ENCODE measurements at regions not wholly inside any gene's neighbourhood (a gene's known extent, or its start where the extent isn't known, plus 50 kb on each side); places are given as distances from the start of the nearest gene placed in this dataset.

DNA sequence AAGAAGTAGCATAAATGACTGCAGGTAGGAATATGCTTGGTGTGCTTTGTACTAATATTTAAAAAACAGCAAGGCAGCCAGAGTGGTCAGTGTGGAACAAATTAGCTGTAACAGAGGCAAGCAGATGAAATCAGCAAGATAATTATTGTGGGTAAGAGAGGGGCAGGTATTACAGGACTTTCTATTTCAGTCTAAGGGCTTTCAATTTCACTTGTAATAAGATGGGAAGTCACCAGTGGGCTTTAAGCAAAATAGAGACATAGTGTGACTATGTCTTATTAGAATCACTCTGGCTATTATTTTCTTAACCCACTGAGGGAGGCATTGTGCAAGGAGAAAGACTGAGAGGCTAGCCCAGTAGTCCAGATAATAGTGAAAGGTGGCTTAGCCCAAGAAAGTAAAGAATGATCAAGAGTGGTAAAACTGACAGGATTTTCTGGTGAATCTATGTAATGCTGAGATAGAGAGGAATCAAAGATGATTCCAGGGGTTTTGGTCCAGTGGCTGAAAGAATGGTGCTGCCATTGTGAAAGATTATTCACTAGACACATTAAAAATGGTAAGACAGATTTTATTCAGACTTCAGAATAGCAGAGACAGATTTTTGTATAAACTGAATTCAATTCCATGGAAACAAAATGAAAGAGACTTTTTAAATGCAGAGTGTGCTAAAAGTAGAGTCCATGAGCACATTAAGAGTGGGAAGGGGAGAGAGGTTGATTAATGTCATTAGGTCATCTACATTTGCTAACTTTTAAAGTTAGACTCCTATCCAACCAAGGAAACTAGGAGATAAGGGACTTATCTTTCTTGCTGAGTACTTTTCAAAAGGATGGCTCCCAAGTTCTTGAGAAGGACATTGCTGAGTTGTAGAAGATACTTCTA lies 1136.0 kb downstream of the HACE1 start:
- H3K4me1 ChIP-seq = no peaks in the 10 kb centered on the region
- DNase-seq = no peak
- no peaks in the 10 kb centered on the region for H3K9me3 ChIP-seq
- no peak for TF ChIP-seq POLR2A (IDR thresholded peaks at IDR 0.05)
- TF ChIP-seq, protein P1, sequence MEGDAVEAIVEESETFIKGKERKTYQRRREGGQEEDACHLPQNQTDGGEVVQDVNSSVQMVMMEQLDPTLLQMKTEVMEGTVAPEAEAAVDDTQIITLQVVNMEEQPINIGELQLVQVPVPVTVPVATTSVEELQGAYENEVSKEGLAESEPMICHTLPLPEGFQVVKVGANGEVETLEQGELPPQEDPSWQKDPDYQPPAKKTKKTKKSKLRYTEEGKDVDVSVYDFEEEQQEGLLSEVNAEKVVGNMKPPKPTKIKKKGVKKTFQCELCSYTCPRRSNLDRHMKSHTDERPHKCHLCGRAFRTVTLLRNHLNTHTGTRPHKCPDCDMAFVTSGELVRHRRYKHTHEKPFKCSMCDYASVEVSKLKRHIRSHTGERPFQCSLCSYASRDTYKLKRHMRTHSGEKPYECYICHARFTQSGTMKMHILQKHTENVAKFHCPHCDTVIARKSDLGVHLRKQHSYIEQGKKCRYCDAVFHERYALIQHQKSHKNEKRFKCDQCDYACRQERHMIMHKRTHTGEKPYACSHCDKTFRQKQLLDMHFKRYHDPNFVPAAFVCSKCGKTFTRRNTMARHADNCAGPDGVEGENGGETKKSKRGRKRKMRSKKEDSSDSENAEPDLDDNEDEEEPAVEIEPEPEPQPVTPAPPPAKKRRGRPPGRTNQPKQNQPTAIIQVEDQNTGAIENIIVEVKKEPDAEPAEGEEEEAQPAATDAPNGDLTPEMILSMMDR (IDR thresholded peaks at IDR 0.05) = no peak
- no peak overlapping the region for H3K27ac ChIP-seq
- no peaks in the 10 kb centered on the region for H3K27me3 ChIP-seq
- H3K4me3 ChIP-seq = no peak overlapping the region
- intact Hi-C loops (cut with DNase I) = no loop called here
- no peaks in the 10 kb centered on the region for H3K36me3 ChIP-seq

DNA sequence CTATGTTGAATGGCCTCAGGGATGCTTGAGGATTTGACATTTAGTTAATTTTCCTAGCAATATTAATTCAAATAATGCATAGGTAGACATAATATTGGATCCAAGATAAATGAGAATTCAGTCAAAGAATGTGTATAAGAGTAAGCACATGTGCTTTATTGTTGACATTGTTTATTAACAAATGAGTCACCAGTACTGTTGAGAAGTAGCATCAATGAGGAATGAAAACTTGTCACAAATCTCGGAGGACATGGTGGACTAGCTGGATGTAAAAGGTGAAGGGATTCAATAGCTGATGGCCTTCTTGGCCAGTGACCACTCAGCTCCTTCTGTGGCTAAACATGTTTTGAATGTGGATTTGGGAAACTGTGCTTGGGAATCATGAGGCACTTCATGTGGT lies 1137.0 kb downstream of the HACE1 start:
- no peak for DNase-seq
- Histone ChIP-seq H3K4me3 (no peak overlapping the region), H3K36me3 (no peaks in the 10 kb centered on the region), H3K27ac (no peak overlapping the region), H3K4me1 (no peaks in the 10 kb centered on the region), H3K27me3 (no peaks in the 10 kb centered on the region), H3K9me3 (no peaks in the 10 kb centered on the region)
- intact Hi-C loops (cut with DNase I) = no loop called here
- 46 to 48% methylated on average over 1 of the region's 1 CpG for WGBS, 2 donors
- TF ChIP-seq POLR2AphosphoS5 (IDR thresholded peaks at IDR 0.05) (no peak), POLR2A (IDR thresholded peaks at IDR 0.05) (no peak), EP300 (IDR thresholded peaks at IDR 0.05) (no peak)
- TF ChIP-seq, protein P1 (IDR thresholded peaks at IDR 0.05) = no peak

DNA sequence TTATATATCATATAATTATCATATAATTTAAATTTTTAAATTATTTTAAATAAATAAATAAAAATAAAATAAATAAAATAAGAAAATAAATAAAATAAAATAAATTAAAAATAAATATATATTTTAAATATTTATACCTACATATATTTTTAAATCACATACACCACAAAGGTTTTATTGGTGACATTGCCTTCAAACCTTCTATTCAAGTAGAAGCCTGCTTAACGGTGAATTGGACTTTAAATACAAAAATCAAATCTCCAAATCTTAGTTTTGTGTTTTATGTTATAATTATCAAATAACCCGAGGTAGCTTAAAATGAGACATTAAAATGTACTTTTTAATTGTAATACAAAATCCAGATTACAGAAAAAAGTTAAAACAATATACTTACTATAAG lies 1137.8 kb downstream of the HACE1 start:
- DNase-seq = no peak
- Histone ChIP-seq H3K4me1 (no peaks in the 10 kb centered on the region), H3K27ac (no peak overlapping the region), H3K4me3 (no peak overlapping the region), H3K27me3 (no peaks in the 10 kb centered on the region), H3K9me3 (no peaks in the 10 kb centered on the region), H3K36me3 (no peaks in the 10 kb centered on the region)
- WGBS, 2 donors = 85 to 89% methylated on average over 2 of the region's 2 CpGs
- no peak for TF ChIP-seq EP300 (IDR thresholded peaks at IDR 0.05)
- TF ChIP-seq POLR2AphosphoS5 (IDR thresholded peaks at IDR 0.05) = no peak
- TF ChIP-seq, protein P1 (IDR thresholded peaks at IDR 0.05) = no peak
- no peak for TF ChIP-seq POLR2A (IDR thresholded peaks at IDR 0.05)
- intact Hi-C loops (cut with DNase I) = no loop called here

DNA sequence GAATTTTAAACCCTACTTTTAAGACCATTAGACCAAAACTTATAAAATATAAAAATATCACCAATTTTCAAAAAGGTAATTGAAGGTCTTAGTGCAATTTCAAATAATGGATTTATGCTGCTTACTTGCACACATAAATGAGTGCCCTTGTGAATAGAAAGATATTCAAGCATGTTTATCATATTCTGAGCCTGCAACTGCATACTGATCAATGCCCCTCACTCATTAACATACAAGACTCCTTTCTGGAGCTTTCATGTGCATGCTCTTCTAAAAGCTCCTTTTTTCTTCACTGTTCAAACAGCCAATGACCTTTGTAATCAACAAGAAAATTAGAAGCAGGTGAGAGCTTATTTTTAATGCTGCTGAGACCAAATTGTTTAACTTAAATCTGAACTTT lies 1139.3 kb downstream of the HACE1 start:
- Histone ChIP-seq H3K36me3 (no peaks in the 10 kb centered on the region), H3K27me3 (no peaks in the 10 kb centered on the region), H3K27ac (no peak overlapping the region), H3K4me3 (no peak overlapping the region), H3K9me3 (no peaks in the 10 kb centered on the region), H3K4me1 (no peaks in the 10 kb centered on the region)
- intact Hi-C loops (cut with DNase I) = no loop called here
- no peak for DNase-seq
- TF ChIP-seq EP300 (IDR thresholded peaks at IDR 0.05) = no peak
- TF ChIP-seq, protein P1 (IDR thresholded peaks at IDR 0.05) = no peak
- no peak for TF ChIP-seq POLR2A (IDR thresholded peaks at IDR 0.05)
- no peak for TF ChIP-seq POLR2AphosphoS5 (IDR thresholded peaks at IDR 0.05)

DNA sequence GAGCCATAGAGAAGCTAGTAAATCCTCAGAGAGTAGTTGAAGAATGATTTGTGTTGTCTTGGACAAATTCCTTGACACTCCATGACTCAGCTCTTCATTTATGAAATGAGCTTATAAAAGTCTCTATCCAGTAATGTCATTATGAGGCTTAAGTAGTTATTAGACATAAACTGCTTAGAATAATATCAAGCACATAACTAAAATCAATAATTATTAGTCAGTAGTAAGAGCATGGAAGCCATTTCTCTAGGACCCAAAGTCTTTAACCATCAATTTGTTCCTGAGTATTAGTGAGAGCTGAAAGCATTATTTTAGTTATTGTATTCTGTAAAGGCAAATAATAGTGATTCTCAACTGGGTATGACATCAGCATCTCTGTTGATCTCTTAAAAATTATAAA lies 1140.2 kb downstream of the HACE1 start:
- H3K36me3 ChIP-seq = no peaks in the 10 kb centered on the region
- intact Hi-C loops (cut with DNase I) = no loop called here
- no peak overlapping the region for H3K27ac ChIP-seq
- H3K4me1 ChIP-seq = no peaks in the 10 kb centered on the region
- TF ChIP-seq EP300 (IDR thresholded peaks at IDR 0.05) = no peak
- TF ChIP-seq, protein P1 (IDR thresholded peaks at IDR 0.05) = no peak
- TF ChIP-seq POLR2A (IDR thresholded peaks at IDR 0.05) = no peak
- no peak for TF ChIP-seq POLR2AphosphoS5 (IDR thresholded peaks at IDR 0.05)
- no peak overlapping the region for H3K4me3 ChIP-seq
- DNase-seq = no peak
- no peaks in the 10 kb centered on the region for H3K27me3 ChIP-seq
- H3K9me3 ChIP-seq = no peaks in the 10 kb centered on the region
